Stimulated activated CD4-positive, alpha-beta T cell treated with anti-CD3 and anti-CD28 coated beads, Interleukin-2, amount 100 ng/mL, for 48 hours (primary cell): ENCODE measurements at regions not wholly inside any gene's neighbourhood (a gene's known extent, or its start where the extent isn't known, plus 50 kb on each side); places are given as distances from the start of the nearest gene placed in this dataset.

ENCODE experiments used
- DNase-seq, 2 donors: peaks; one replicate each; pipeline ENCODE4 v3.0.0-alpha.2; 2020

GRCh38 chr11:134521452-134522289 lies 109.6 kb upstream of the B3GAT1 start:
- no peak for DNase-seq

DNA sequence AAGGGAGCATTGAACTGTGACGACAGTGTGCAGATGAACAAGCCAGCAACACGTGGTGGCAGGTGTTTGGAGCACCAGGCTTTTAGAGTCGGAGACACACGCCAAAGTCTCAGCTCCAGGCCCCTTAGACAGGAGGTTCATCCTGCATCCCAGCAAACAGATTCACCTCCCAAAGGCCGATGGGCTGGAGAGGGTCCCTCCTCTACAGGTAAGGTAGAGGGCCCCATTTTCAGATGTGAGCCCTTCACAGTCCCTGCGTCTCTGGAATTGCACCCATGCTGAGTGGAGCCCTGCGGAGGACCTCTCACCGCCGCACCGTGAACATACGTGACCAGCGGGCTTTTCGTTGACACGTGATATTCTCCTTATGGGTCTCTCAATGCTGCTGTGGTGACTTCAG lies 109.0 kb upstream of the B3GAT1 start:
- DNase-seq, result no peak

DNA sequence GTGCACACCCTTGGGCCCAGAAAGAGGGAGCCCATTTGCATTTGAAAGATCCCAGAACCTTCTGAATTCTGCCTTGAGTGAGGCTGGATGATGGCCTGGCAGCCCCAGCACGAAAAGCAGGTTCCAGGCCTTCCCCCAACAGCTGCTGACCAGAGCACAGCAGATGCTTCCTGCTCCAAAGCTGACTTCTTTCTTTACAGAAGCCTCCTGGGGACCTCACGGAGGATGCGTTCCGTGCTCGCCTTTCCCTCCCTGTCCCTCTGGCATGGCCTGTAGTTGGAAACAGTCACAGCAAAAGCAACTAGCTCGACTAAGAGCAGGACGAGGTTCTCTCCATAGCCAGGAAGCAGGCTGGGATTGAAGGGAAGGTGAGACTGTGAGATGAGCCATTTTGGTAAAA lies 107.7 kb upstream of the B3GAT1 start:
- no peak for DNase-seq

DNA sequence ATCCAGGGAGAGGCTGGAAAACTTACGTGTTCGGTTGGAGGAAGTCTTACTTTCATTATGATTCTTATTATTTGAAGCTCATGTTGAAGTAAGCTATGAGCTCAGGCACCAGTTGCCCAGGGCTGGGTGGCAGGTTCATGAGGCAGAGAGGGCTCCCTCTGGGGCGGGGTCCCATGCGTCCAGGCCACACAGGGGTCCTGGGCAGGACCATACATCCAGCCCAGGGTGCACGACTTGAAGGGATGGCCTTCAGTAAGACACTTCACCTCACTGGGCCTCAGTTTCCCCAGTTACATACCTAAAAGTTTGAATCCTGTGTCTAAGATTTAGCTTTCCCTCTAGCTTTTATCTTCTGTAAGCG lies 107.3 kb upstream of the B3GAT1 start:
- DNase-seq, result no peak

DNA sequence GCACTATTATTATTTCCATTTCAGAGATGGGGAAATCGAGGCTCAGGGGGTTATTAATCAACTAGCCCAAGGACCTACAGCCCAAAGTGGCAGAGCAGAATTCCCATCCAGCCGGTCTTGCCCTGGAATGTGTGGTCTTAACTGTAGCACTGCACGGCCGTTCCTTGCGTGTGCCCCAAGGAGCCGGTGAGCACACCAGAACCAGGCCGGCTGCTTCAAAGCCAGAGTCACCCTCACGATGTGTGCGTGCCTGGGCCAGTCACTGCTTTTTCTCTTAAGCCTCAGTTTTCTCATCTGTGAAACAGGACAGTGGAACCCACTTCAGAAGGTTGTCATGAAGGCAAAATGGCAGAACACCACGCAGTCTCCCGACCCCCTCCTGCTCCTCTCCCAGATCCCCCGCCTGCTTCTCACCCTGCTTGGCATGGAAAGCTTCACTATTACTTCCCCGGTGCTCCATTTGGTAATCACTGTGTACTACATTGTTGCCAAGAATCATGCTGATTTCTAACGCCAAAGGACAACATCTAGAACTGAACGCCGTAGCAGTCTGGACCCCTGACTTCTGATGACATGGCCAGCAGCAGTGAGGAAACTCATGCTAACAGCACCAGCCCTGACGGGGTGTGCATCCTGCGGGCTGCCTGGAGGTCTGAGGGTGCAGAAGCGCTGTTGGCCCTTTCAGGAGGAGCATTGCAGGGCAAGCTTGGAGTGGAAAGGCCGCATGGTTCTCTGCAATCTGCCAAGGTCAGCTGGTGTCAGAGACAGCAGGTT lies 106.8 kb upstream of the B3GAT1 start:
- no peak for DNase-seq

GRCh38 chr11:134517621-134518293 lies 105.7 kb upstream of the B3GAT1 start:
- DNase-seq, result no peak

- no peak for DNase-seq
Measured at GRCh38 chr11:134517115-134517514, 105.1 kb upstream of the B3GAT1 start.

- no peak for DNase-seq
Measured at GRCh38 chr11:134516529-134516928, 104.5 kb upstream of the B3GAT1 start.

- DNase-seq, result no peak
Measured at GRCh38 chr11:134515081-134515960, 103.3 kb upstream of the B3GAT1 start.

DNA sequence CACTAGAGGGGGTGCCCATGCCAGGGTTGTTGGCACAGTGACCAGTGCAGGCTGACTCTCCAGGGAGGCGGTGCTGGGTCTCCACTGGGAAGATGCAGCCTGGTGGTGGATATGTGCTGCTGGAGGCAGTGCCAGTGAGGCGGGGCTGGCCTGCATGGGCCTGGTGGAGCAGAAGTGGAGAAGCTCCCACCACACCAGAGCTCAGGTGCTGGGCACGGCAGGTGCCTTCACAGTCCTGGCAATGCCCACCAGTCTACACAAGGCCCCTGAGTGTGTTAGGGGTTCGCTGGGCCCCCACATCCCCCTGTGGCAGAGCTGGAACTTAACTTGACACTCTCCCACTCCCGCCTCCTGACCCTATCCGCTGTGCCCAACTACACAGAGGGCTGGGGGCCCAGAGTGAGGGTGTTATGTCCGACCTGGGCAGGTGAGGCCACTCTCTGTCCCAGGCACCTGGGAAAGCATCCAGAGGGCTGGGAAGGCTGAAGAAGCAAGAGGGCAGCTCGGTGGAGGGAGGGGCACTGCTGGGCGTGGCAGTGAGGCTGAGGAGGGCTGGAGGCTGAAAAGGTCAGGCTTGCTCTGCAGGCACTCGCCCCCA lies 102.4 kb upstream of the B3GAT1 start:
- DNase-seq, result no peak

DNA sequence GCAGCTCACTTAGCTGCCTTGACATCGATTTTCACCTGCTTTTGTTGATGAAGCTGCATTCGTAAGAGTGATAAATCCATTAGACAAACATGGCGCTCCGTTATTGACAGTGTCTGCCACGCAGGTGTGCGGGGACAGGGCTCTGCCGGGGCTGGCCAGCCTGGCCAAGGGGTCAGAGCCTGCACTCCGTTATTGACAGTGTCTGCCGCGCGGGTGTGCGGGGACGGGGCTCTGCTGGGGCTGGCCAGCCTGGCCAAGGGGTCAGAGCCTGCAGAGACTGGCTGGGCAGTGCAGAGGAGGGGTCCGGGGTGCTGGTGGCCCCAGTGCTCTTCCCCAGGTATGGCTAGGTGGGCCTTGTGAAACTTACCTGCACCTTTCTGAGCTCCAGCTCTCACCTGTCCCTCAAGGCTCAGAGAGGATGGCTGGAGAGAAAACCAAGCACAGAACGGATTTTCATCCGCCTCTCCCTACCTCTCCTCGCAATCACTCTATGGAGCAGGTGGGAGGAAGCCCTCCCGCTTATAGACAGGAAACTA lies 101.6 kb upstream of the B3GAT1 start:
- no peak for DNase-seq

DNA sequence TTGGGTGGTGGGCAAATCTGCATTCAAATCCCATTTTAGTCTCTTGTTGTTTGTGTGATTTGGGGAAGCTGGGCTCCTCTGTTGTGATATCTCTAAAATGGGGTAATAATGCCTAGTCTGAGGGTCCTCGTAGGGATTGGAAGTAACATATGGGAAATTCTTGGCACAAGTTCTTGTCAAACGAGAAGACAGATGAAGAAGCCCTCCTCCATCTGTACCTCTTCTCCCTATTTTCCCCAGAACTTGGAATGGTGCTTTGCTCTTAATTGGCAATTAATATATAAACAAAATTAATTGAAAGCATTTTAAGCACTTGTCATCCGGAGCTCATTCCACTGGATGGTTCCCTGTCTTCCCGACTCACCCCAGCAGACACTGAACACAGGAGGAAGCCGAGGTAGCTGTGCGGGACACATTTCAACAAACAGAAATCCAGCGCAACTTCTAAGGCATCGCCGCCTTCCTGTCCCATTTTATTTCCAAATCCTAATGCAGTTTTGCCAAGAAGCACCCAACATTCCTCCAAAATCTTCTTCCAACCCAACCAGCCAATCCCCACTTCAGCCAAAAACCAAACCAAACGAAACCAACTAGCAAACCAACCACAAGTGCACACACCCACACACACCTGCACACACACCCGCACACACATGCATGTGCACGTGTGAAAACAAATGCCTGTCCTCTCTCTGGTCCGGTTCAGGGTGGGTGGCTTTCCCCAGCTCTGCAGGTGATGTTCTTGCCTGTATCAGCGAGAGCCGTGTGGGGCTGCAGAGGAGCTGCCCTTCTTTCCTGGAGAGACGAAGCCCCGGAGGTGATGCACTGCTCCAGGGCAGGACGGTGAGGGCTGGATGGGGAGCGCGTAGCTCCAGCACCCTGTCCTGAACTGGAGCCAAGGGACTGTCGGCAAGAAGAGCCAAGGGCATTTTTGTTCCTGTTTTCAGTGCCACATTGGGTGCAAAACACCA lies 100.8 kb upstream of the B3GAT1 start:
- DNase-seq, result no peak

DNA sequence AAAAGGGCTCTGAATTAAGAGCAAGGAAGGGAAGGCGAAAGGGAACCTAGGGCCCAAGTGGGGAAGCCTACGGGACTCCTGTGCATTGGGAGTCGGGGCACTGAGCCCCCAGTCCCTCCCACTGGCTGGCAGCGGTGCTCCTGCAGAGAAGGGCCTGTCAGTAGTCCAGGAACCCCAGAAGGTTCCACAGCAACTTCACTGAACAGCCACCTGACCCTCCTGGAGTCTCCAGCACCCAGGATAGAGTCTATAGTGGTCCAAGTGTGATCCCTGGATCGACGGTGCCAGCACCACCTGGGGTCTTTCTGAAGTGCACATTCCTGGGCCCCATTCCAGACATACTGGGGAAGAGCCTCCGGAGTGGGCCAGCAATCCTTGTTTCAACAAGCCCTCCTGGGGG lies 100.0 kb upstream of the B3GAT1 start:
- no peak for DNase-seq

DNA sequence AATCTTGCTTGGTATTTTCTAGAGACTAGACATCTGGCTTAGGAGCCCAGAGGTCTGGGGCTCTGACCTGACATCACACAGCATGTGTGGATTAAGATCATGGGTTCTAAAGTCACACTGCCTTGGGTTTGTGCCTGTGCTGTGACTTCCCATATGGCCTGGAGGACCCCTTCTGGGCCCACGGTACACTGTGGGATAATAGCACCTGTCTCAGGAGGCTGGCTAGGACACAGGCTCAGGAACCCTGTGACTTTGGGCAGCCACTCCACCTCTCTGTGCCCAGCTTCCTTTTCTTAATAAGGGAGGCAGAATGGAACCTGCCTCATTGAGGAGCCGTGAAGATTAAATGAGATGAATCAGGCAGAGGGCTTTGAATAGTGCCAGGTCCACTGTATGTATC lies 99.2 kb upstream of the B3GAT1 start:
- DNase-seq, result no peak

DNA sequence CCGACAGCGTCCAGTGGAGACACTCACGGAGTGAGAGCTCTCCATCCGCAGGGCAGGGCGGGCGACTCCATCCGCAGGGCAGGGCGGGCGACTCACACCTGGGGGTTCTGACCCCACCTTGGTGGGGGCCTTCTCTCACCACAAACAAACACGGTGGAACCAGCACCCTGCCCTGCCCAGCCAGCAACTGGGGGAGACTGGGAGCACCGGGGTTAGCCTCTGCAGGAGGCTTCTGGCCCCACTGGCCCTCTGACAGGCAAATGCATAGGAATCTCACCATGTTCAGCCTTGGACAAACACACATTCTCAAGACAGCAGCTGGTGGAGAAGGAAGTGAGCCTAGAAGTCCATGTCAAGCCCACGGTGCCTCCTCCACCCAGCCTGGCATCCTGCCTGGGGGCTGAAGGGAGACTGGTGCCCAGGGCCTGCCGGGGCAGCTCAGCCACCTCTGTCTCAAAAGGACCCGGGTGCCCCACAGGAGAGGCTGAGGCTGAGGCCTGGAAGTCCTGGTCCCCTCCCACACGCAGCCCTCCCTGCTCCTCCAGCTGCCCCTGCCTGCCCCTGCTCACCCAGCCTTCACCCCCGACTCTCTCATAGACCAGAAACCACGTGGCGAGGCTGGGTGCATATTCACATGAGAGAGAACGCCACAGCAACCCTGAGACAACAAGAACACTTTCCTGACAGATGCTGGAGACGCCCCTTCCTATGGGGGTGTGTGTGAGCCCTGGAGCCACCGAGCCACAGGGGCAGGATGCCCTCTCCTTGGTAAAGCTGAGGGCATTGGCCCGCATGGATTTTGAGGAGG lies 98.4 kb upstream of the B3GAT1 start:
- no peak for DNase-seq

- no peak for DNase-seq
Measured at GRCh38 chr11:134509381-134510232, 97.6 kb upstream of the B3GAT1 start.

GRCh38 chr11:134508219-134508990 lies 96.4 kb upstream of the B3GAT1 start:
- no peak for DNase-seq

DNA sequence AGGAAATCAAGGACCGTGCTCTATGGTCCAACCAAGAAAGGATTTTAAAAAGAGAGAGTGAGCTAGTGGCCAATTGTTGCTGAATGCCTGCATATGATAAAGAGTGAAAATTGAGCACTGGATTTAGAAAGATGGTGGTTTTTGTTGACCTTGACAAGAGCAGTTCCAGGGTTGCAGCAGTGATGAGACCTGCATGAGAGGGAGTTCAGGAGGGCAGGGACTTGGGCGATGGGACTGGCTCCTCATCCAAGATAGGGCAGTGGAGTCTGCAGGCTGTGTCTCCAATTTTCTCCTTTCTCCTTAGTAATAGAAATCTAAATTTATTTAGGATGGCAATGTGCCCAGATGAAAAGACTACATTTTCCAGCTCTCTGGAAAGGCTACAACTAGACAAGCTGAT lies 94.0 kb upstream of the B3GAT1 start:
- DNase-seq, result no peak
